MM.1S (cell line): ENCODE measurements at regions not wholly inside any gene's neighbourhood (a gene's known extent, or its start where the extent isn't known, plus 50 kb on each side); places are given as distances from the start of the nearest gene placed in this dataset.

Source experiments
- EZH2 ChIP-seq: fragments of 300-600 bp; sonication (generic); optimal IDR thresholded peaks from 2 replicates; pipeline ENCODE3; 2017; ENCODE audit warnings: low read depth, mild to moderate bottlenecking, antibody characterized with exemption, low read length, mixed read lengths
- EZH2phosphoT487 ChIP-seq: fragments of 300-600 bp; sonication (generic); IDR thresholded peaks from 2 replicates; pipeline ENCODE4 v1.6.1; 2018; ENCODE audit warnings: antibody characterized with exemption, low read length
- TF ChIP-seq, protein P1 (sequence below): fragments of 300-600 bp; sonication (generic); IDR thresholded peaks from 2 replicates; pipeline ENCODE4 v1.5.1; 2016; ENCODE audit warnings: antibody characterized with exemption, low read length, mixed read lengths

DNA sequence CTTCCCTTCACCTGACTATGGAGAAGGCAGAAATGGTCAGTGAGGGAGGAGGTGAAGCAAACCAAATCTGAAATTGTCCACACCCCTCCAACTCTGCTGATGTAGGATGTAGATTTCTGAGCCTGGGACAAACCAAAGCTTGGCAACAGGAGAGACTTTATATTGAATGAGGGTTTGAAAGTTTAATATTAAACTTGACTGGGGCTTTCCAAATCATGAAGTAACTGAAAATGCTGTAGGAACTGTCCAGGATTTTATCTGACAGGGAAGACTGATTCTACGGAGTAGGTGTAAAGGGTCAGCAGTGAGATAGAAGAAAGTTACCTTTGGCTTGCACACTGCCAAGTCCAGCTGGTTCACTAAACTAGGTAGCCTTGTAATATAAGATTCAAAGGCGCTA is 194.5 kb downstream of the TDRD15 start:
- TF ChIP-seq, protein P1, sequence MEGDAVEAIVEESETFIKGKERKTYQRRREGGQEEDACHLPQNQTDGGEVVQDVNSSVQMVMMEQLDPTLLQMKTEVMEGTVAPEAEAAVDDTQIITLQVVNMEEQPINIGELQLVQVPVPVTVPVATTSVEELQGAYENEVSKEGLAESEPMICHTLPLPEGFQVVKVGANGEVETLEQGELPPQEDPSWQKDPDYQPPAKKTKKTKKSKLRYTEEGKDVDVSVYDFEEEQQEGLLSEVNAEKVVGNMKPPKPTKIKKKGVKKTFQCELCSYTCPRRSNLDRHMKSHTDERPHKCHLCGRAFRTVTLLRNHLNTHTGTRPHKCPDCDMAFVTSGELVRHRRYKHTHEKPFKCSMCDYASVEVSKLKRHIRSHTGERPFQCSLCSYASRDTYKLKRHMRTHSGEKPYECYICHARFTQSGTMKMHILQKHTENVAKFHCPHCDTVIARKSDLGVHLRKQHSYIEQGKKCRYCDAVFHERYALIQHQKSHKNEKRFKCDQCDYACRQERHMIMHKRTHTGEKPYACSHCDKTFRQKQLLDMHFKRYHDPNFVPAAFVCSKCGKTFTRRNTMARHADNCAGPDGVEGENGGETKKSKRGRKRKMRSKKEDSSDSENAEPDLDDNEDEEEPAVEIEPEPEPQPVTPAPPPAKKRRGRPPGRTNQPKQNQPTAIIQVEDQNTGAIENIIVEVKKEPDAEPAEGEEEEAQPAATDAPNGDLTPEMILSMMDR, result no peak
- TF ChIP-seq EZH2 (no peak), EZH2phosphoT487 (no peak)
